ENCODE measurements at regions not wholly inside any gene's neighbourhood (a gene's known extent, or its start where the extent isn't known, plus 50 kb on each side); places are given as distances from the start of the nearest gene placed in this dataset.

- no peak for DNase-seq
Measured at GRCh38 chr10:131846240-131847101, 54.3 kb upstream of the PPP2R2D start.

GRCh38 chr10:131847241-131847783, 53.5 kb upstream of the PPP2R2D start:
- no peak for DNase-seq

- DNase-seq, result no peak
Measured at GRCh38 chr10:131848296-131848695, 52.5 kb upstream of the PPP2R2D start.

- no peak for DNase-seq
Measured at GRCh38 chr10:131848741-131849590, 51.8 kb upstream of the PPP2R2D start.

- DNase-seq, result no peak
Measured at GRCh38 chr10:131849591-131850382, 51.0 kb upstream of the PPP2R2D start.

- DNase-seq, result no peak
Measured at GRCh38 chr10:131850383-131850870, 50.4 kb upstream of the PPP2R2D start.
